Mesenteric fat pad (tissue), 1 donor: ENCODE measurements at regions not wholly inside any gene's neighbourhood (a gene's known extent, or its start where the extent isn't known, plus 50 kb on each side); places are given as distances from the start of the nearest gene placed in this dataset.
"Not testable (repeated sequence)": the region's sequence is repeated elsewhere in the genome, so short reads cannot be mapped to it uniquely, and the experiment has no call there.

Experiments used
- DNase-seq: peaks from one replicate; pipeline ENCODE4 v3.0.0-alpha.2; 2020; ENCODE audit warnings: low spot score
- donor health status: DM: yes; HTN: yes; CAD: no.

DNA sequence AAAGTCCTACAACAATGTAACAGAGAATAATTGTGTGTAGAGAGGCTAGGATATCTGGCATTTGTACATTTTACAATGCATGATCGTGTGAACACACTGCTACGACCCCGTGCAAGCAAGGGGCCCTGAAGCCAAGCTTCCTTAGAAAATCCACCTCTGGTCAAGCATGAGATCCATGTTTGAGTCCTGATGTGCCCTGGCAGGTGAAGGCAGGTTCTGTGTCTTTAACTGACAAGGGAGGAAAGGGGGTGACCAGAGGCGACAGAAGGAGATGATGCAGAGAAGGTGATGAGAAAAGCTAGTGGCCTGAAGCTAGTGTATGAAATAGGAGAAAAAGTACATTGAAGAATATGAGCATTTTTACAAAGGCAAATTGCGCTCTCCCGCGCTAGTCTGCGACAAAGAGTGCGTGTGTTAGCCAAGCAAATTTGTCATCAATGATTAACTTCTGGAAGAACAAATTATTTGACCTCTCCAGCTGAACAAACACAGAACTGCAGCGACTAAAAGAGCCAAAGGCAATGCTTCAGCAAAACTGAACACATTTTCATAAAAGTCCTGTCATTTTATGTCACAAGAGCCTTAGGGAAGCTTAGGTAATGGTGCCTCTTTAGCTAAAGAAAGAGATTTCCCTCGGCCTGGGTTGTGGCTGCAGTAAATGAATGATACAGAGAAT is 101.7 kb upstream of the DAPK1 start:
- no peak for DNase-seq

DNA sequence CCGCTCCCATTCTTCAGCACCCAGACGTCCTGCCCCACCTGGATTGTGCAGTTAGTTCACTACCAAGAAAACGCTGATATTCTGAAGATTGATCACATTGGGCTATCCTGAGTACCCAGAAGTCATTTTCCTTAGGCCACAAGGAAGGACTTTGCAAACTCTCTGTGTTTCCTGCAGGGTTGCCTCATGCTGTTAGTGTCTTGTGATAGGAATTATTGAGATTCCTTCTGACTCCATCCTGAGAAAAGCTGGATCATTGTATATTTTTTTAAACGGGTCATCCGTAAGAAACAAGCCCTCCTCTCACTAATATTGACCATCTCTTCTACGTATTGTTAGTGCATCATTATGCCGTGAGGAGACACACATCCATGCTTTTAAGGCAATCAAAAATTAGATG is 96.0 kb upstream of the DAPK1 start:
- no peak for DNase-seq

DNA sequence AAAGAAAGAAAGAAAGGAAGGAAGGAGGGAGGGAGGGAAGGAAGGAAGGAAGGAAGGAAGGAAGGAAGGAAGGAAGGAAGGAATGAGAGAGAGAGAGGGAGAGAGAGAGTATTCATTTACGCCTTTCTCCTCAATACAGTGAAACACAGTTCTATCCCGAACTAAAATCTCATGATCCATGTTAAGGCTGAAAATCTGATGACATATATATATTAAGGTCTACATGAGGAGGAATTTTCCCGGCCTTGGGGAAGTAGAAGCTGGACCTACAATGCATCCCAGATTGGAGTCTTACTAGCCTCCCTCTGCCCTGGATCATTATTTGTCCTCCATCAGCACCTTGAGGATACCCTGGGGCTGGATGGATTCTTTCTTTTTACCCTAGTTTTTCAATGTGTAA is 95.1 kb upstream of the DAPK1 start:
- no peak for DNase-seq

DNA sequence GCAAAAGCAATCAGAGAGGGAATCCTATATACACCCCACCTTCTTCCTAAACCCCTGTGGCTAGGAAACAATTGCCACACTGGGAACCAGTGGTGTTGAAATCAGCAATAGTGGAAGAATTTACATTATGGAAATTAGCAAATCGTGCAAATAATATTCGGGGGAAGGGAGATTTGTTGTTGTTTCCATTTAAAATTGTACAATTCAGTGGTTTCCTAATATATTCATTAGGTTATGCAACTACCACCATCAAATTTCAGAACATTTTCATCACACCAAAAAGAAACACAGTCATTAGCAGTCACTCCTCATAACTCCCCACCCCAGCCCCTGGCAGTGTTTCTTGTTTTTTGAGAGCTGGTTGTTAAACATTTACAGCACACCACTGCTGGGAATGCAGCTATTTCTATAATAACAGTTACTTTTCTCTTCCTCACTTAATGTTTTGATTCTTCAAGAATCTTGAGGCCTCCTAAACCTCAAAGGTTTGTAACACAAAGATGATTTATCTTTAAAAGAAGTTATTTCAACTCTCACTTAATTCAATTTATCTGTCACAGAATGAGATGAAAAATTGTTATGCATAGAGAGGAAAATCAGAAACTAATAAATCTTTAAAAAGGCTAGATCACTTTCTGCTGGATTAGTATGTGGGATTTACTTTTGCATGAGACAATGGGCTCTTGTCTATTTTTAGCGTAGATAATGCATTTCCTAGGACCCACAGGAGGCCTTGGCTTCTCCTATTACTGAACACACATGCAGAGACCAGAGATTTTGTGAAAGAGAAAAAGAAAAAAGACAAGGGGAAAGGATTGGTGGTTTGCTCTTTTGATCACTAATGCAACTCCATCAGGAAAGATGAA is 91.8 kb upstream of the DAPK1 start:
- no peak for DNase-seq

DNA sequence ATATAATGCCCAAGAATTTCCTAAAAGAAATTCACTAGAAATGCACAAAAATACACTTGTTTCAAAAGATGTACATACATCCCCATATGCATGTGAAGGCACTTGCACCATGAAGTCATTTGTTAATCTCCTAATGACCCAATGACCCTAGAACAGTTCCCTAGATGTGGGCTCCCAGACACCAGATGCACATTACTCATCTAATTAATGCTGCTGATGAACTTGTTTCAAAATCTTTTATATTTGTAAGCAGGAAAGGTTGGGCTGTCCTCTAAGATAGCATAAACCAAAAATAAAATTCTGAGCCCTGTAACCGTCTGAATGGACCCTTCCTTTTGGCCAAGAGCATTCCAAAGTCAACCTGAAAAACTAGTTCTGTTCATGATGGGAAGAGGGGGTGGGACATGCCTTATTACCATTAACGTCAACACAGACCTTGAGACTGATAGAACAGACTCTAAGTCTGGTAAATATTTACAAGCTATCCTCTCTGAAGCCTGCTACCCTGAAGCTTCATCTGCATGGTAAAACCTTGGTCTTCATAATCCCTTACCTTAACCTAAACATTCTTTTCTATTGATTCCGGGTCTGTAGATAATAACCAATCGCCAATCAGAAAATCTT is 91.0 kb upstream of the DAPK1 start:
- no peak for DNase-seq

DNA sequence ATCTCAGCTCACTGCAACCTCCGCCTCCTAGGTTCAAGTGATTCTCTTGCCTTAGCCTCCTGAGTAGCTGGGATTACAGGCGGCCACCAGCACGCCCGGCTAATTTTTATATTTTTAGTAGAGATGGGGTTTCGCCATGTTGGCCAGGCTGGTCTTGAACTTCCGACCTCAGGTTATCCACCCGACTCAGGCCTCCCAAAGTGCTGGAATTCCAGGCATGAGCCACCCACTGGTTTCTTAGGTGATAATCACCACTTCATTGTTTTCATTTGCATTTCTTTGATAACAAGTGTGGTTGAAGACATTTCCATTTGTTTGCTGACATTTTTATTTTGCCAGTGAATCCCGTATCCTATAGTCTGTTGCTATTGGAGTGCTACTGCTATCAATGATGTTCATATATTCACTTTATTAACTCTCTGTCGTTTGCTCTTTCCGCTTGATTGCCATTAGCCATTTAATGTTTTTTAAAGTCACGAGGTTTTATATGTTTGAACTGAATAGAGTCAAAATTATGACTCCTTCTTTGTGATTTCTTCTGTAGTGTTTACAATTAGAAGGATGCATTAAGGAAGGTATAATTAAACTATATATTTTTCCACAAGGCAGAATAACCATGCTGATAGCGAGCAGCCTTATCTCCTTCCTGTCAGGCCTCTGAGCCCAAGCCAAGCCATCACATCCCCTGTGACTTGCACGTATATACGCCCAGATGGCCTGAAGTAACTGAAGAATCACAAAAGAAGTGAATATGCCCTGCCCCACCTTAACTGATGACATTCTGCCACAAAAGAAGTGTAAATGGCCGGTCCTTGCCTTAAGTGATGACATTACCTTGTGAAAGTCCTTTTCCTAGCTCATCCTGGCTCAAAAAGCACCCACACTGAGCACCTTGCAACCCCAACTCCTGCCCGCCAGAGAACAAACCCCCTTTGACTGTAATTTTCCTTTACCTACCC is 87.3 kb upstream of the DAPK1 start:
- not testable (repeated sequence) for DNase-seq

DNA sequence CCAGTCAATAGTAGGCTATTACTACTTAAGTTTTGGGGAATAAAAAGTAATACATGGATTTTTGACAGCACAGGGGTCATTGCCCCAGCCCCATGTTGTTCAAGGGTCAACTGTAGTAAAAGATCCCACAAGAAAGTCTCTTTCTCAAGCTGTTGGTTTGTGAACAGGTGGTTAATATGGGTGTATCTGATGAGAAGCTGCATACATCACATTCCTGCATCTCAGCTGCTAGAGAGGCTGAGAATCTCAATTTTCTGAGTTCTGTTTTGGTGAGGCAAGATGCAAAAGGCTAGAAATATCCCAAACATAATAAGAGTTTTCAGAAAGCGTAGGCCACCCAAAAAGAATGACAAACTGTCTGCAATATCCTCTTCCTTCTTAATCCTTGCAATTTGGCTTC is 76.8 kb upstream of the DAPK1 start:
- no peak for DNase-seq

DNA sequence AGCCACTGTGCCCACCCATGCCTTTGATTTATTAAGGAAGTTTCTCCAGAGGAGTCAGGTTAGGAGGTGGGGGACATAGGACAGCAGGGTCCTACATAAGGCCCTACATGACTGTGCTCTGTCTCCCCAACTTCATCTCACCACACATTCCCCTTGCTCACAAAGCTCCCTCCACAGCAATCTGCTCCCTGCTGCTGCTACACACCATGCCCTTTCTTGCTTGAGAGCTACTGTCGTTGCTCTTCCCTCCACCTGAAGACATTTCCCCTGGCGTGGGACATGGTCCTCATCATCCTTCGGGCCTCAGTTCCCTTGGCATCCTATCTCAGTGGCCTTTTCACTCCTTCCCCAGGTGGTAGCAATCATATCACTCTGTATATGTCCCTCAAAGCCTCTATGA is 75.9 kb upstream of the DAPK1 start:
- DNase-seq: no peak

DNA sequence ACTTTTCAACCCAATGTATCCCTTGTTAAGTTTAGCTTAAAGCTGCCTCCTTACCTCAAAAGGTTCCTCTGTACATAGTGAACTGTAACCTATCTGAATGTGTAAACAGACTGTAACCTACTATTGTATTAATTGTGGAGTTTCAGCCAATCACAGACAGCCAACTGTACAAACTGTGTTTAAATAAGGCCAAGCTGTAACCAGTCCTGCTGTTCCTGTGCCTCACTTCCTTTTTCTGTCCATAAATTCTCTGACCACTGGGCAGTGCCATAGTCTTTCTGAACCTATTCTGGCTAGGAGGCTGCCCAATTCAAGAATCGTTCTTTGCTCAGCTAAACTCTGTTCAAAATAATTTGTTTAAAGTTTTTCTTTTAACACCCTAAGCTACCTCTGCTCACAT is 74.7 kb upstream of the DAPK1 start:
- no peak for DNase-seq

DNA sequence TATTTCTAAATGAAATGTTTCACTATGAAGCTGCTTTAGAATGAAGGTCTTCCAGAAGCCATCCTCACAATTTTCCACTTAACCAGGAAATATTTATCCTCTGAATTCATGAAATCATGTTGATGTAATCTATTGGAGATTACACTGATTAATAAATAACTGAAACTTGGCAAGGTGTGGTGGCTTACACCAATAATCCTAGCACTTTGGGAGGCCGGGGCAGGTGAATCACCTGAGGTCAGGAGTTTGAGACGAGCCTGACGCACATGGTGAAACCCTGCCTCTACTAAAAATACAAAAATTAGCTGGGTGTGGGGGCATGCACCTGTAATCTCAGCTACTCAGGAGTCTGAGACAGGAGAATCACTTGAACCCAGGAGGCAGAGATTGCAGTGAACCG is 73.8 kb upstream of the DAPK1 start:
- not testable (repeated sequence) for DNase-seq

DNA sequence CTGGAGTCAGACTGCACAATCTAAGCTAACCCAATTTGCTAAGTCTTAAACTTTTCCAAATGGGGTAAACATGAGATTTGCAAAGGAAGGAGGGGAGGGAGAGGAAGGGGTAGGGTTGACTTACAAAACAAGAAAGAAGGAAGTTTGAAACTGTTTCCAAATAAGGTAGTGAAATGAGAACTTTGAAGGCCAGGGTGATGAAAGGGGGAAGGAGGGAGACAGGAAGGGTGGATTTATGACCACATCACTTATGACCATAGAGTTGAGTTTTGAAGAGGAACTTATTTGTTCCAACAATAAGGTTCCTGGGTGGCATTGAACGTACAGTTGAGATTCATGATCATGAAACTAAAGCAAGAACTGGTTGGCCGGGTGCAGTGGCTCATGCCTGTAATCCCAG is 72.5 kb upstream of the DAPK1 start:
- DNase-seq: no peak

DNA sequence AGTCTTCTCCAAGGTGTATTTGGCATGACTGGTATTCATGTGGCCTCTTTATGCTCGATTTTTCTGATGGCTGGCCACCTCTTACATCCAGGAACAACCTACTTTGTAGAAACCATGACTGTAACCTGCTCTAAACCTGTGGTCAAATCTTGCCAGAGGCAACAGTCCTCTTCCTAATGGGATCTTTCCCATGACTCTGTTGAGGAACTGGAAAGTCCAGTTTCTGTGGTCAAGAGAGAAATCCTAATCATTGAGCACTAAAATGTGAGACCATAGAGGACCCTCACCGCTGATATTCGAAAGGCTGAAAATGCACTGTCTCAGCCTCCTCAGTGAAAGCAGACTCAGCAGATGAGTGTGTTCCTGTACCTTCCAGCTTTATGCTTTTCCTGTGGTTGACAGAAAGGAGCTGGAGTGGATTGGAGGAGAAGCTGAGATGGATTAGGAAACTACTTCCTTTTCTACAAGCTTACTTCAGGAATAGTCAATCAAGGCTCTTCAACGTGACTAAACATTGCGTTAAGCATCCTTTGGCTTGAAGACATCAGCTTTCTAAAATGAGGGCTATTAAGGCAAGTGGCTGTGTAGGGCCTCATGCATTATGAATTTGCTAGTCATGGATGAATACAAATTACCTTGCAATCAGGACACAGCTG is 69.7 kb upstream of the DAPK1 start:
- no peak for DNase-seq

DNA sequence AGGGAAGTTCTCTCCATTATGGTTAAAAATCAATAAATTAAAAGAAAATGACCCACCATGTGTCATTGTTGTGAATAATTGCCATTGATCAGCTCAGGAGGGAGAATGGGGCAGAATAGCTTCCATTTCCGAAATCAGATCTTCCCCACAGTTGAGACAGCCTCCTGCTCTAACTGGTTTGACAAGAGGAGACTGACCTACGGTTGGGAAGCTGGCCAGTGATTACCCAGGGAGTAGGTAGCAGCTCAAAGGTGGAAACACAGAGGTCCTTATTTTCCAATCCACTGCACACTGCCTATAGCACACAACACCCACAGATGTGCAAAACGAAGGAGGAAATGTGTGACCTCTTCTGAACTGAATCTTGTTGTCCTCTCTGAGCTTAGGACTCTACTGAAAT is 69.0 kb upstream of the DAPK1 start:
- no peak for DNase-seq

DNA sequence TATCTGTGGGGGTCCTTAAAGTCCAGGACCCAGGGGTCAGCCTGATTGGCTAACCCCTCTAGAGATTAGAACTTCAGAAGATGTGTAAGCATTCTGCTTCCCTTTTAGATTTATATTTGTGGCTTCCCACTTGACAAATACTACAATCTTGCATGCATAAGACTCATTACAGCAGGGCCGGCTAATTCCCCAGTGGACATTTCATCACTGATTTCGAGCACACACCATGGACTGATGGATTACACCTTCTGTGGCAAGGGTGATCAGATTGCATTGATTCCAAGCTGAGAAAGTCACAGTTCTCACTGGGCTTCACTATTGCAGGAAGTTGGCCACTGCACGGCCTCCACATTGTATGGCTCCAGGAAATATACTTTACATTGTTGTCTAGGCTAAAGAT is 65.8 kb upstream of the DAPK1 start:
- no peak for DNase-seq

DNA sequence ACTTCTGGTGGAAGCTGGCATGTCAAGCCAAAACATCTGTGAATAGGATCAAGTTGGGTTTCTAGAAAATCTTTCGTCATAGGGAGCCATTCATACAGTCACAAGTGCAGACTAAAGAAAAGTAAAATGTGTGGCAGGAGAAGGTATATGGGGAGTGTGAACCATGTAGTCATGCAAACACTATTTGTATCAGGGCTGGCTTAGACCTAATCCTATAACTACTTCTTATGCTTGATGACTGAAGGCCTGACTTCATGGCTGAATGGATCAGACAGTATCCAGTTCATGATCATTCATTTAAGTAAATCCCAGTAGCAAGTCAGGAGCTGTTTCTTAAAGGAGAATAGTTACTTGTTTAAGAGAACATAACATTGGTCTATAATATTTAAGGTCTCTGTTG is 63.8 kb upstream of the DAPK1 start:
- no peak for DNase-seq

DNA sequence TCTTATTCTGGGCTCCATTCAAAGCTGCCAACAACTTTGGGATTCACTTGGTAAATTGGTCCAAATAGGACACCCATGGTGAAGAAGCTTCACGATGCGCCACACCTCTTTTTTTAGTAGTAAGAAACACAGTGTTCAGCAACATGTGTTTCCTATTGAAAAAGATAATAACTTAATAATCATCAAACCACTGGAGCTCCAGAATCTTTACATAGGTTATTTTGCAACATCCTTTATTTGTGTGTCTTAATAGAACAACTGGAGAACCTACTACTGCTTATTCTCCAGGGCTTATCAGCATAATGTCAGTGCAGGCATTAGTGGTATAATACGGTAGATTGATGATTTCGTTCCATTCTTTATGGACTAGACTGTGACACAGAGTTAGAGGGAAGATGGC is 63.3 kb upstream of the DAPK1 start:
- DNase-seq: no peak

DNA sequence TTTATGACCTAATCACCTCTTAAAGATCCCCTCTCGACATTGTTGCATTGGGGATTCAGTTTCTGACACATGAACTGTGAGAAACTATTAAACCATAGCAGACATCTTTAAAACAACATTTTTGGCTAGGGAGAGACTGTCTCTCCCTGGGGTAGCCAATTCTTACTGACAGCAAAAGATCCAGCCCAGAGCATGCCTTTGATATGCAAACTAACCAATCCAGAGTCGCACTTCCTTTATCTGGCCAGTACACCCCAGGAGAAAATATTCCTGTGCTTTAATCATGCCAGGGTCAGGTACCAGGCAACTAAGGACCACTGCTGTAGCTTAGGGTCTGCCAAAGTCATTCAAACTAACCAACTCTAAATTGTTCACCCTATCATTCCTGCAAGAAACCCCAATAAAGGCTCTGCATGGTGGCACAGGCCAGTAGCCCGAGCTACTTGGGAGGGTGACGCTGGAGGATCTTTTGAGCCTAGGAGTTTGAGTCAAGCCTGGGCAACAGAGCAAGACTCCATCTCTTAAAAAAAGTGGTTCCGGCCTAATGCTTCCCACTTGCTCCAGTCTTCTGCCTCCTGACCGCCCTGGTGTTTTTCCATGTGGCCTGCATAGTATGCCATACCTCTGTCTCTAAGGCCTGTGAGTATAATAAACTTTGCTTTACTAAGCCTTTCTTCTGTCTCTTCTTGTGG is 62.3 kb upstream of the DAPK1 start:
- no peak for DNase-seq

DNA sequence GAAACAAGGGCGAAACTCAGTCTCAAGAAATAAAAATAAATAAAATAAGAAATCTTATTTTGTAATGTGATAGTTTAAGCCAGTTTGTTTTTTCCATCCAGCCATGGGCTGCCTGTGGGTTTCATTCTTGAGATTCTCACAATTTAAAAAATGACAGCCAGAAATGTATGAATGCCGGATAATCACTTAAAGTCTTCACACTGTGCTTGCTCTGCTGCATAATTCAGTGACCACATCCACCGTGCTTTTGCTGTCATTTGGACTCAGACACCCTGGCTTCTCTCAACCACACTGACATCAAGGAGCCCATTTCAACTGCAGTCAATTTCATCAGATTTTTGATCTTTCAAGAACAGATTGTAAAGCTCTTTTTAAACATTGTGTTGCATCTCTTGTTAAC is 61.0 kb upstream of the DAPK1 start:
- DNase-seq: no peak

DNA sequence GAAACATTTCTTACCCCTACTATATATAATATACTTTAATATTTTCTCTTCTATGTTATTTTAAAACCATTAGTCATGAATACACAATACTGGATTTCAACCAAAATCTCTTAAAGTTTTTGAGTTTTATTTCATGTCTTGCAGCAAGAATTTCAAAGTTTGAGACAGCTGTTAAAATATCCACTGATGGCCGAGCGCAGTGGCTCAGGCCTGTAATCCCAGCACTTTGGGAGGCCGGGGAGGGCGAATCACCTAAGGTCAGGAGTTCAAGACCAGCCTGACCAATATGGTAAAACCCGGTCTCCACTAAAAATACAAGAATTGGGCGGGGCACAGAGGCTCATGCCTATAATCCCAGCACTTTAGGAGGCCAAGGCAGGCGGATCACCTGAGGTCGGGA is 59.7 kb upstream of the DAPK1 start:
- no peak for DNase-seq

DNA sequence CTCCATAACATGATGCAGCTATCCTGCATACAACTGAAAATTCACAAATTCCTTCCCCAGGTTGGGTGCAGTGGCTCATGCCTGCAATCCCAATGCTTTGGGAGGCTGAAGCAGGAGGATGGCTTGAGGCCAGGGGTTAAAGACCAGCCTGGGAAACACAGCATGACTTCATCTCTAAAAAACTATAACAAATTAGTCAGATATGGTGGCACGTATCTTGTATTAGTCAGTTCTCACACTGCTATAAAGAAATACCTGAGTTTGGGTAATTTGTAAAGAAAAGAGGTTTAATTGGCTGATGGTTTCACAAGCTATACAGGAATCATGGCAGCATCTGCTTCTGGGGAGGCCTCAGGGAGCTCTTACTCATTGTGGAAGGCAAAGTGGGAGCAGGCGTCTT is 56.4 kb upstream of the DAPK1 start:
- no peak for DNase-seq
